ENCODE measurements at regions not wholly inside any gene's neighbourhood (a gene's known extent, or its start where the extent isn't known, plus 50 kb on each side); places are given as distances from the start of the nearest gene placed in this dataset.

- Histone ChIP-seq H3K27me3 (ENCODE audit: insufficient read depth, low read length, poor library complexity) (no peaks in the 10 kb centered on the region), H3K36me3 (ENCODE audit: insufficient read depth, low read length) (no peaks in the 10 kb centered on the region), H3K4me2 (ENCODE audit: insufficient read depth, low read length) (no peak overlapping the region), H3K4me3 (ENCODE audit: low read depth in 1 of 2, low read length in 2 of 2) (no peak overlapping the region), H3K27ac (ENCODE audit: low read length) (no peak overlapping the region), H2AFZ (ENCODE audit: low read depth, low read length) (no peak overlapping the region), H3K79me2 (ENCODE audit: insufficient read depth, low read length) (no peaks in the 10 kb centered on the region), H3K9ac (ENCODE audit: low read depth, low read length) (no peak overlapping the region), H3K4me1 (ENCODE audit: insufficient read depth, low read length) (no peaks in the 10 kb centered on the region), H4K20me1 (ENCODE audit: insufficient read depth, low read length) (no peaks in the 10 kb centered on the region), H3K9me3 (ENCODE audit: insufficient read depth, low read length, severe bottlenecking) (no peaks in the 10 kb centered on the region)
- no peak for ATAC-seq (ENCODE audit: insufficient read depth, low read depth)
- DNase-seq, result no peak
- no peak for TF ChIP-seq EZH2 (IDR thresholded peaks at IDR 0.05; ENCODE audit: borderline replicate concordance, low read depth, low read length, severe bottlenecking)
- no peak for TF ChIP-seq CTCF (IDR thresholded peaks at IDR 0.05; ENCODE audit: borderline replicate concordance, extremely low read depth, low read length, poor library complexity, severe bottlenecking)
Observed at GRCh38 chr3:117399311-117400078, 689.9 kb downstream of the TUSC7 start.

- Histone ChIP-seq H3K27me3 (ENCODE audit: insufficient read depth, low read length, poor library complexity) (no peaks in the 10 kb centered on the region), H2AFZ (ENCODE audit: low read depth, low read length) (no peak overlapping the region), H3K36me3 (ENCODE audit: insufficient read depth, low read length) (no peaks in the 10 kb centered on the region), H3K27ac (ENCODE audit: low read length) (no peak overlapping the region), H4K20me1 (ENCODE audit: insufficient read depth, low read length) (no peaks in the 10 kb centered on the region), H3K79me2 (ENCODE audit: insufficient read depth, low read length) (no peaks in the 10 kb centered on the region), H3K9me3 (ENCODE audit: insufficient read depth, low read length, severe bottlenecking) (no peaks in the 10 kb centered on the region), H3K9ac (ENCODE audit: low read depth, low read length) (no peak overlapping the region), H3K4me1 (ENCODE audit: insufficient read depth, low read length) (no peaks in the 10 kb centered on the region), H3K4me2 (ENCODE audit: insufficient read depth, low read length) (no peak overlapping the region), H3K4me3 (ENCODE audit: low read depth in 1 of 2, low read length in 2 of 2) (no peak overlapping the region)
- ATAC-seq (ENCODE audit: insufficient read depth, low read depth), result no peak
- no peak for DNase-seq
- no peak for TF ChIP-seq EZH2 (IDR thresholded peaks at IDR 0.05; ENCODE audit: borderline replicate concordance, low read depth, low read length, severe bottlenecking)
- TF ChIP-seq CTCF (IDR thresholded peaks at IDR 0.05; ENCODE audit: borderline replicate concordance, extremely low read depth, low read length, poor library complexity, severe bottlenecking), result no peak
Observed at GRCh38 chr3:117400303-117400702, 690.7 kb downstream of the TUSC7 start.

- TF ChIP-seq EZH2 (IDR thresholded peaks at IDR 0.05; ENCODE audit: borderline replicate concordance, low read depth, low read length, severe bottlenecking), result no peak
- no peak for TF ChIP-seq CTCF (IDR thresholded peaks at IDR 0.05; ENCODE audit: borderline replicate concordance, extremely low read depth, low read length, poor library complexity, severe bottlenecking)
- H3K36me3 ChIP-seq (ENCODE audit: insufficient read depth, low read length), result no peaks in the 10 kb centered on the region
- H3K79me2 ChIP-seq (ENCODE audit: insufficient read depth, low read length), result no peaks in the 10 kb centered on the region
- H3K27me3 ChIP-seq (ENCODE audit: insufficient read depth, low read length, poor library complexity), result no peaks in the 10 kb centered on the region
- H3K9me3 ChIP-seq (ENCODE audit: insufficient read depth, low read length, severe bottlenecking), result no peaks in the 10 kb centered on the region
- no peak for DNase-seq
- no peak overlapping the region for H3K4me3 ChIP-seq (ENCODE audit: low read depth in 1 of 2, low read length in 2 of 2)
- no peak overlapping the region for H3K9ac ChIP-seq (ENCODE audit: low read depth, low read length)
- H2AFZ ChIP-seq (ENCODE audit: low read depth, low read length), result no peak overlapping the region
- H3K27ac ChIP-seq (ENCODE audit: low read length), result no peak overlapping the region
- H3K4me2 ChIP-seq (ENCODE audit: insufficient read depth, low read length), result no peak overlapping the region
- no peaks in the 10 kb centered on the region for H3K4me1 ChIP-seq (ENCODE audit: insufficient read depth, low read length)
- H4K20me1 ChIP-seq (ENCODE audit: insufficient read depth, low read length), result no peaks in the 10 kb centered on the region
- ATAC-seq (ENCODE audit: insufficient read depth, low read depth), result no peak
Observed at GRCh38 chr3:117404141-117404540, 694.6 kb downstream of the TUSC7 start.
